Gastroesophageal sphincter (tissue), 4 donors: ENCODE measurements at regions not wholly inside any gene's neighbourhood (a gene's known extent, or its start where the extent isn't known, plus 50 kb on each side); places are given as distances from the start of the nearest gene placed in this dataset.

Source experiments
- ATAC-seq: fragments of 150-250 bp; one replicate; pipeline ENCODE4 v1.9.1; 2016; ENCODE audit warnings: mild to moderate bottlenecking, moderate library complexity
- H3K27ac ChIP-seq, 4 donors: fragments of 200-600 bp; sonication (generic) in 3 of 4; 1 replicate in 3 of 4; 2 replicates in 1 of 4; pipeline ENCODE4 v1.5.1; 2016 to 2019
- H3K27me3 ChIP-seq: fragments of 200-600 bp; sonication (generic); one replicate; pipeline ENCODE4 v1.5.1; 2019
- H3K36me3 ChIP-seq, 2 donors: fragments of 200-600 bp; sonication (generic); one replicate each; pipeline ENCODE4 v1.5.1; 2019; ENCODE audit warnings: control low read depth in 1 of 2
- H3K4me1 ChIP-seq, 3 donors: fragments of 200-600 bp; sonication (generic); 1 replicate in 2 of 3; 2 replicates in 1 of 3; pipeline ENCODE4 v1.5.1; 2016 to 2019; ENCODE audit warnings: control low read depth in 2 of 3
- H3K4me3 ChIP-seq, 2 donors: fragments of 200-600 bp; sonication (generic); one replicate each; pipeline ENCODE4 v1.5.1; 2019; ENCODE audit warnings: mild to moderate bottlenecking in 1 of 2, moderate library complexity in 1 of 2
- H3K9me3 ChIP-seq, 3 donors: fragments of 200-600 bp; sonication (generic); one replicate each; pipeline ENCODE4 v1.5.1; 2017 to 2019; ENCODE audit warnings: control low read depth in 2 of 3
- EP300 ChIP-seq: sonication (generic); formaldehyde crosslinking; IDR thresholded peaks from one replicate; pipeline ENCODE4 v1.6.1; 2017; ENCODE audit warnings: antibody characterized with exemption, mild to moderate bottlenecking
- POLR2A ChIP-seq, 2 donors: fragments of 450-650 bp; IDR thresholded peaks; one replicate each; pipeline ENCODE4 v1.6.1; 2017; ENCODE audit warnings: antibody characterized with exemption in 2 of 2, mild to moderate bottlenecking in 2 of 2, moderate library complexity in 1 of 2
- POLR2AphosphoS5 ChIP-seq: sonication (generic); formaldehyde crosslinking; IDR thresholded peaks from one replicate; pipeline ENCODE4 v1.6.1; 2017; ENCODE audit warnings: antibody characterized with exemption
- WGBS, 2 donors: methylation state at CpG; one replicate each; pipeline ENCODE4 v1.1.5; 2018; ENCODE audit warnings: low coverage in 1 of 2; 5-methylcytosine and 5-hydroxymethylcytosine counted together
- small RNA-seq, 4 donors: library from RNA; depleted of rRNA; stranded (forward); fragments of <200 nt; gene quantifications; one replicate each; pipeline ENCODE3, GENCODE V24; 2016
- TF ChIP-seq, protein P1 (sequence below), 4 experiments: fragments of 200-600 bp in 2 of 4; fragments of 450-650 bp in 2 of 4; sonication (generic) in 1 of 4; IDR thresholded peaks; one replicate each; pipeline ENCODE4 v1.5.1; 2017 to 2019; ENCODE audit warnings: antibody characterized with exemption in 4 of 4, mild to moderate bottlenecking in 2 of 4, moderate library complexity in 2 of 4

DNA sequence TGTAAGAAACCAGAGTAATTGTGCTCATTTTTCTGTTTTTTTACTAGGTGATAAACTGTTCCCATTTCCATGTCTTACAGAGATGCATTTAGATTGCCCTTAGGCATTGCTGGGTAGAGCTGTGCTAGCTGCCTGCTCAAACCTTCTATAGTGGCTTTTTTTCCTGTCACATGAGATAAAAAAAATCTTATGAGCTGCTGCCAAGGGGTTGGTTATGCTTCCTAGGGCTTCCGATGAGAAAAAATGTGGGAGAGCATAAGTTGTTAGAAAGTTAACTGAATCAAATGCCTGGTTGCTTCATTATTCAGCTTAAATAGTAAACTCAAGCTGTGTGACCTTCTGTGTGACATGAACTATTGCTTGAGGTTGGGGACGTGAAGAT, 50.0 kb upstream of the NOX3 start:
- ATAC-seq = no peak
- TF ChIP-seq EP300 (no peak), POLR2AphosphoS5 (no peak), POLR2A (IDR thresholded peaks at IDR 0.05) (no peak)
- TF ChIP-seq, protein P1, sequence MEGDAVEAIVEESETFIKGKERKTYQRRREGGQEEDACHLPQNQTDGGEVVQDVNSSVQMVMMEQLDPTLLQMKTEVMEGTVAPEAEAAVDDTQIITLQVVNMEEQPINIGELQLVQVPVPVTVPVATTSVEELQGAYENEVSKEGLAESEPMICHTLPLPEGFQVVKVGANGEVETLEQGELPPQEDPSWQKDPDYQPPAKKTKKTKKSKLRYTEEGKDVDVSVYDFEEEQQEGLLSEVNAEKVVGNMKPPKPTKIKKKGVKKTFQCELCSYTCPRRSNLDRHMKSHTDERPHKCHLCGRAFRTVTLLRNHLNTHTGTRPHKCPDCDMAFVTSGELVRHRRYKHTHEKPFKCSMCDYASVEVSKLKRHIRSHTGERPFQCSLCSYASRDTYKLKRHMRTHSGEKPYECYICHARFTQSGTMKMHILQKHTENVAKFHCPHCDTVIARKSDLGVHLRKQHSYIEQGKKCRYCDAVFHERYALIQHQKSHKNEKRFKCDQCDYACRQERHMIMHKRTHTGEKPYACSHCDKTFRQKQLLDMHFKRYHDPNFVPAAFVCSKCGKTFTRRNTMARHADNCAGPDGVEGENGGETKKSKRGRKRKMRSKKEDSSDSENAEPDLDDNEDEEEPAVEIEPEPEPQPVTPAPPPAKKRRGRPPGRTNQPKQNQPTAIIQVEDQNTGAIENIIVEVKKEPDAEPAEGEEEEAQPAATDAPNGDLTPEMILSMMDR (IDR thresholded peaks at IDR 0.05) = no peak
- Histone ChIP-seq H3K9me3 (peaks cover 0 to 6% (median 0%) of the 10 kb centered on the region in 3 donors), H3K27me3 (no peaks in the 10 kb centered on the region), H3K4me3 (no peak overlapping the region), H3K27ac (peak overlapping the region in 3 of 4 donors; percentile 29 to 38 (median 35)), H3K4me1 (peaks cover 0 to 16% (median 3%) of the 10 kb centered on the region in 3 donors), H3K36me3 (no peaks in the 10 kb centered on the region)
- WGBS, 2 donors = 30 to 53% methylated on average over 2 of the region's 2 CpGs

Small RNA genes in the stretch of these regions (small RNA-seq; reads per million reads assigned to genes)
- gene MIR1202 (0 reads per million in 4 donors), gene RNU7-152P (0 reads per million in 4 donors), gene SNORD28B (0 reads per million in 4 donors)
